GM18502 (cell line): ENCODE measurements at regions not wholly inside any gene's neighbourhood (a gene's known extent, or its start where the extent isn't known, plus 50 kb on each side); places are given as distances from the start of the nearest gene placed in this dataset.
"Not testable (repeated sequence)": the region's sequence is repeated elsewhere in the genome, so short reads cannot be mapped to it uniquely, and the experiment has no call there.

Experiments used
- ATAC-seq: cut with Tn5 transposase; IDR thresholded peaks from one replicate; pipeline ENCODE4 v1.9.1; 2021; ENCODE audit warnings: mild to moderate bottlenecking; ENCODE audit not compliant: unreplicated experiment, poor library complexity

DNA sequence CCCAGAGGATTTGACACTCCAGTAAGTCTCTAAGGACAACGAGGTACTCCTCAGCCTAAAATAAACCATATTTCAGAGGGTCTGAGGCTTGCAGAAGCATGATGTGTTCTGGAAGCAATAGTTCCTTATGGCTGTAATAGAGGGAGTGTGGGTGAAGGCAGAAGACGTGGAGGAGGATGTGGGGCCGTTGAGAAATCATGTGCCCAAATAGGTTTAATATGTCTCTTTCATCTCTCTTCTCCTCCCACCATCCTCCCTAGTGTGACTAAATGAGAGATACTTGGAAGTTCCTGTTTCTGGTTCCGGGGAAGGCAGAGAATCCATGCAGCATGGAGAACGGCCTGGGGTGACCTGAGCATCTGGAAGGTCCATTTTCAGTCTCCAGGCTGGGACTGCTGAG lies 174.0 kb upstream of the RSPO3 start:
- ATAC-seq, result no peak

DNA sequence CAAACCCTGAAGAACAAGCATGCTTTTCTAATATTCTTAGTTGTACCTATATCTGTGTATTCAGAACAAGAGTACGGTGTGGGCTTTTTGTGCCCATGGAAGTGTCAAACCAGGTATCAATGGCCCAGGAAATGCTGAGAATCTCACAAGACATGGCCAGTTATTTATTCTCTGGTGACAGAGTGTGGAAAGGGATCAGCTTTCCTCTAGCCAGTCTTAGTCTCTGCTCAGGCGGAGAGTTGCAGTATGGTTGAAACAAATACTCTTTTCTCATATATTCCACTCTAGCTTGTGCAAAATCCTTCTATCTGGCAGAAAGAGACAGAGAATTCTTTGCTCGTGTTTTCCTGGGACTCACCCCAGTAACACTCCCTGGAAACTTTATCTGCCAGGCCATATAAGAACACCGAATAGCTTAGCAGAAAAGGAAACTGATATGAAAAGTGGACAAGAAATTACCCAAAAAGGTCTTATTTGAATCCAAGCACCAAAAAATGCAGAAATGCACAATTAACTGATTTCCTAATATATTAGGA lies 173.3 kb upstream of the RSPO3 start:
- ATAC-seq, result no peak

DNA sequence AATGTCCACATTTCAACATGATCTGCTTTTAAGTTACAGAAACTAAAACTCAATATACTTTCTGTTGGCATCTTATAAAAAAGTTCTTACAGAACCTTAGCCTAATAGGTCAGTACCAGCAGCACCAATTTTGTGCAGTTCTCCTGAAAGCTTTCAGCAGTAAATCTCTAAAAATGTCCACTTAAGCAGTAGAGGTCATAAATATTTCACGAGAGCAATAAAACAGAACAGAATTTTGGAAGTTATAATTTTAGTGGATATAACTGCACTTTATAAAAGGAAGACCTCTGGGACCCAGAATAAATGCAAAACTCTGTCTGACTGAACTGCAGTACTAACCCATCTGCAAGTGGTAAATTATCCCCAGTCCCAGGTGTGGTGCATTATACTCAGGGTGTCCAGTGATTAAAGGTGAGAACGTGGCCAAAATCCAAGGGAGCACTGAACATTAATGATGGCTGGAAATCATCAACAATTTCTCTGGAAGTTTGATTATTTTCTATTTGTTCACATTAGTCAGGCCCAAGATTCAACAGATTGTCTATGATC lies 172.6 kb upstream of the RSPO3 start:
- ATAC-seq, result no peak

DNA sequence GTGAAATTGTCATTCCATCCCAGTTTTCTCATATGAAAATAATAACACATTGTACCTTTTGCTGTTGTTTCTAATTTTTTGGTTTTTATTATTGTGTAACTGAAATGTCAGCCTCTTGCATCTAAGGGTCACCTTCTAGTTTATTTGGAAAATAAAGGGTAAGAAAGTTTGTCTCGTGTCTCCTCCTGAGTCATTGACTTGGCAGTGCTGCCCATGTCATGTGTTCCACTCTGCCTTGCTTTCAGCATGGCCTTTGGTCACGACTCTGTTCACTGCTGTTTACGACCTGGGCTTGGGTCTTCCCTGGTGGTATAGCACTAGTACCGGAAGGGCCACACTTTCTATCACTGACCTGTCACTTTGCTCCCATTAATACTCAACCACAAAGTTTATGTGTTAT lies 171.4 kb upstream of the RSPO3 start:
- ATAC-seq, result no peak

DNA sequence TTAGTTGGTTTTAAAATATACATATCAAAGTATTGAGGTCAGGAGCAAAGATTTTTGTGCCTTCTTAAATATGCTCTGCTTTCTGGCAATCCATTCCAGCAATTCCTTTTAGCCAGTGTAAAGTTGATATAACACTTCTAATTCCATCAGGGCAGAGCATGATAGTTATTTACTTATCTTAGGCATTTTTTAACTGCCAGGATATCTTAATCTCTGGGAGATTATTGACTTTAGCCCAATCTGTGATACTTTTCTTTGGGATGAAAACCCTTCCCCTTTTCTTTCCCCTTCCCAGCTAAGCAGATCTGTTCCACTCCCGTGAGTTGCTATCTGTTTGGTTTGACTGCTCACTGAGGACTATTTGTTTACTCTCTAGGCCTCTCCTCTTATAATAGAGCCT lies 168.7 kb upstream of the RSPO3 start:
- ATAC-seq, result no peak

DNA sequence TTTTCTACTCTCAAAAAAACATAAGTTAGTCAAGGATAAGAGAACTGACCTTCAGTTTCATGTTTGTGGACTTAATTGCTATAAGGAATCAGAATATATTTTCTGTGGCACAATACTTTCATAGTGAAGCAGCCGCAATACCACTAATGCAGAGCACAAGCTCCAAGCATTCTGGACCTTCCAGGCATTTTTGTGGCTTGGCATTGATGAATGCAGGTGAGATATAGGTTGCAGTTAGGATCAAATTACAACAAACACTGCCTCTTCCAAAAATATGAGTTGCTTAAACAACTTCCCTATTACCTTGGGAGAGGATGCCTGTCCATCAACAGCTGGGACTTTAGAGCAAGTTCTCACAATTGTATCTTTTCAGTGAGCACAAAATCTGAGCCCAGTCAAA lies 162.8 kb upstream of the RSPO3 start:
- ATAC-seq, result no peak

DNA sequence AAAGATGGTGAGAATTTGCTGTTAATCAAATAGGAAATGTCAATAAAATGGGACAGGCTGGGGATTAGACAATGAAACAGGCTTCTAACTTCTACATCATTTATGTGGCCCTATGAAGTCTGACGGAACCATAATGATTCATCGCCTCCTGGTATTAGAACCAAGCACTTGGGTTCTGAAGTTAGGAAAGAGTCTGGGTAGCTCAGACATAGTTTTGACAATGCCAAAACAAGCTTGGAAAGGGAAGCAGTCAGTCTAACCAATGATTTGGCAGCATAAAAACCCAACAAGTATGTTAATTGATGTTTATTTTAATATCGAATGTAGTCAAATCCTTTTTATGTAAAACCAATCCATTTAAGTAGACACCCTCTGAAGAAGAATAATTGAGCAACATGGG lies 160.8 kb upstream of the RSPO3 start:
- no peak for ATAC-seq

DNA sequence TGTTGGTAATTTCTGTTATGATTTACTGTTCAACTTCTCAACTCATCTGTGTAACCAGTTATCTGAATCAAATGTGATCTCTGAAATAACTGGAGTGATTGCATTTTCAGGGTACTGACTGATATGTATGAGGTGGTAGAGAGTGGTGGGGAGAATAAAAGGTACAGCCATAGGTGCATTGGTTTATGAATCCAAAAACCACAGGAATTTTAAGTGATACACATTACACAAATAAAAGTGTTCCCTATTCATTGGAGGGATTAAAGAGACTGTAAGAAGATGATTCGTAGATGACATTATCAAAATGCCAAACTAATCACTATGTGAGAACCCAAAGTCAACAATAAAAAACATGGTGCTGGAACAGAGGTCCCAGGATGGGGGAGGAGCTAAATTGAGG lies 158.7 kb upstream of the RSPO3 start:
- no peak for ATAC-seq

DNA sequence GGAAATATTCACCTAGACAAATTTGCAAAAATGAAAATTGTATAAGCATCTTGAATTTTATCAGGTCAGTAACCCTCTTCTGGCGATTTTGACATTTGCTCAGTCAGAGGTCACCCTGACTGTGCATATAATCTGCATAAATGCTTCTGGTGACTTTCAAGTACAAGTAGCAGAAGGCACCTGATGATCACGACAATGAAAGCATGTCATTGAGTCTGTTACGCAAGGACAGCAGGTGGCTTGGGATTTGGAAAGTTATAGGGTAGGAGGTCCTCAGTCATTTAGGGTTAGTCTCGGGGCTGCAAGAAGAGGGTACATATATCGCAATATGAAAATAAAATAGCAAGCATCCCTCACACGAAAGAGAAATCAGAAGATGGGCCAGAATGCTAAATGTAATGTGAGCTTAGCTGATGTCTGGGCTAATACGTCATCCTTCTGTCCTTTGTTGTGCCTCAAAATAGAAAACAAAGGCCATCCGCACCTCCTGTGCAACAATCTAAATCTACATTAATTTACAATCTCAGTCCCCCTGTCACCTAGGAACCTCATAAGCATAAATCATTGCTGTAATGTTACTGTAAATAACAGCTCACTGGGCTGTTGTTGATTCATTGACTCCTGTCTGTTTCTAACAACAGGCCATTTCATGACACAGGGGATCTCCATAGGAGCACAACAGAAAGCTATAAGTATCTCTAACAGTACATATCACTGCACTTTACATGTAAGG lies 155.2 kb upstream of the RSPO3 start:
- ATAC-seq, result no peak

DNA sequence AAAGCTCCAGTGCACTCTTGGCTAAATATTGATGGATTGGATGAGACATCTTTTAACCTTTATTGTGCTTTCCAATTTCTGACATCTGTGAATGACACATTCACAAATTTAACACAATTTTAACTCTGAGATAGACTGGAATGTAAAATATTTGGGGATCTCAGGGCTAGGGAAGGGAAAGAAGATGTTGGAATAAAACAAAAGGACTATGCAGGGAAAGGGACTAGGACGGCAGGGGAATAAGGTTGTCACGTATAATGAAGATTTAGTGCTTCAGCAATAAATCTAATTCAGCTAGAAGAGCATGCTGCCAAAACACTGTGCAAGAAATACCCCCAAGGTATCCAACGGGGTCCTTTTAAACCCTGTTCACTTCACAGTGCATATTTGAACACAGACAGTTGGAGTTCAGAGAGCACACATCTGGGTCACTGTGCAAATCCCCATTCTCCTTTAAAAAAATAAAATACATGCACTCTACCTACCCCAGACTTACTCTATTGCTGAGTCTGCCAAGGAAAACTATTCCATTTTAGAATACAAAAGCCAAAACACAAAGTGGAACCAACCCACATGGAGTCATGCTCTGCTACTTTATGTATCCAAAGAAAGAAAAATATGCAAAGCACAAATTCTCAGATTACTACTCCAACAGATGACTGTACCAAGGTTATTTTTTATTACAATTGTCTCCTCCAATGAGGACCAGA lies 151.0 kb upstream of the RSPO3 start:
- no peak for ATAC-seq

DNA sequence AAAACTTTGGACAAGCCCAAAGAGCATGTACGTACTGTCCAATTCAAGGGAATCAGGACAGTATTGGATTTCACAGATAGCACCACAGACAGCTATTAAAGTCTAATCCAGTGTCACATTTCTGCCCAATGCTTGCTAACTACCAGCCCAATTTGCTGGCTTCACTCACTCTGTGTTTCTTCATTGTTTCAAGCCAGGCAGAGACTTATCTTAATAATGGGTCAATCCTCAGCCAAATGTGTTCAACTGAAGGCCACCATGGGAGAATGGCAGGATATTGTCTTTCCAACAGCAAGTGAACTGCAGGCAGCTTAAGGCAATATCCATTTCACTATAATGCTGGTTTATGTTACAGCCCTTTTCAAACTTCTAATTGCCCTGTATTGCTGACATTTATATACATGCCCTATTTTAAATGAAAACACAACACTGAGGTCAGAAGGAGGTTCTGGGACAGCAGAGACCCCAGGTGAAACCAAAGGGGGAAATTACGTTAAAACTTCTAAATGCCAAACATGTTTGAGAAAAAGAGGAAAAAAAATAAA lies 142.1 kb upstream of the RSPO3 start:
- no peak for ATAC-seq

DNA sequence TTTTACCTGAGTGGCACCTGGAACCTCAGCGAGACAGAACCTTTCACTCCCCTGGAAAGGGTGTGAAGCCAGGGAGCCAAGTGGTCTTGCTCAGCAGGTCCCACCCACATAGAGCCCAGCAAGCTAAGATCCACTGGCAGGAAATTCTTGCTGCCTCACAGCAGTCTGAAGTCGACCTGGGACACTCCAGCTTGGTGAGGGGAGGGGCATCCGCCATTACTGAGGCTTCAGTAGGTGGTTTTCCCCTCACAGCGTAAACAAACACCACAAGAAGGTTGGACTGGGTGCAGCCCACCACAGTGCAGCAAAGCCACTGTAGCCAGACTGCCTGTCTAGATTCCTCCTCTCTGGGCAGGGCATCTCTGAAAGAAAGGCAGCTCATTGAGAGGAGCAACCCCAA lies 134.7 kb upstream of the RSPO3 start:
- ATAC-seq, result no peak

DNA sequence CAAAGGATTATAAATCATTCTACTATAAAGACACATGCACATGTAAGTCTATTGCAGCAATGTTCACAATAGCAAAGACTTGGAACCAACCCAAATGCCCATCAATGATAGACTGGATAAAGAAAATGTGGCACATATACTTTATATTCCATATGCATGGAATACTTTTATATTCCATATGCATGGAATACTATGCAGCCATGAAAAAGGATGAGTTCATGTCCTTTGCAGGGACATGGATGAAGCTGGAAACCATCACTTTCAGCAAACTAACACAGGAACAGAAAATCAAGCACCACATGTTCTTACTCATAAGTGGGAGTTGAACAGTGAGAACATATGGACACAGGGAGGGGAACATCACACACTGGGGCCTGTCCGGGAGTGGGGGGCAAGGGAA lies 130.3 kb upstream of the RSPO3 start:
- not testable (repeated sequence) for ATAC-seq

DNA sequence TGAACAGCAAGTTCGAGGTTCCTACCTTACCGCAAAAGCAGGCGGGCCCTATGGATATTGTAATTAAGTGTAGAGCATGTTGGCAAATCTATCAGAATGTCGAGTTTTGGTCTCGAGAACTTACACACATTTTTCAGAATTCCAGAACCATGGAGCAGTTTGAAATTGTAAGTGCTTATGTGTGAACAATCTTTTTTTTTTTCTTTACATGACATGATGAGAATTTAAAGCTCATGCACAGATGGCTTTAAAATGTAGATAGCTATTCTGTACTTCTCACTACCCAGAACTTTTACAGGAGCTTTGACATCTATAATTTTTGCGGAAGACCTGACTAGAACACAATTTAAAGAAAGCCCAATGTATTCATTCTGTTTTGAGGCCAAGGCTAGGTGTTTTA lies 117.8 kb upstream of the RSPO3 start:
- ATAC-seq, result no peak

DNA sequence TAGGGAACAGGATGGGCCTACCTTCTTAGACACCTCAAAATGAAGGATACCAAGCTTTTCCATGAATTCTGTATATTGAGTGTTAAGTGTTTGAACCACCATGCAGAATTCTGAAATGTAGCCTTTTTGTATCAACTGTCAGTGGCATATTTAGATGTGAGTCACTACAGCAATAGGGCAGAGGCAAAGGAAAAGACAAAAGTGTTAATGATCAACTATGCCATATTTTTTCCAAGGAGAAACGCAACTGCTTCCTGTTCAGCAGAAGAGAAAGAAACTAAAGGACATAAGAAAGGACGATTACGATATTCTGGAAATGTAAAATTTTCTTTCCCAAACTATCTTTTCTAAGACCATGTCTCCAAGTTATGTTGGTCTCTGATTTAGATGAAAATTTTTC lies 104.6 kb upstream of the RSPO3 start:
- ATAC-seq, result no peak

DNA sequence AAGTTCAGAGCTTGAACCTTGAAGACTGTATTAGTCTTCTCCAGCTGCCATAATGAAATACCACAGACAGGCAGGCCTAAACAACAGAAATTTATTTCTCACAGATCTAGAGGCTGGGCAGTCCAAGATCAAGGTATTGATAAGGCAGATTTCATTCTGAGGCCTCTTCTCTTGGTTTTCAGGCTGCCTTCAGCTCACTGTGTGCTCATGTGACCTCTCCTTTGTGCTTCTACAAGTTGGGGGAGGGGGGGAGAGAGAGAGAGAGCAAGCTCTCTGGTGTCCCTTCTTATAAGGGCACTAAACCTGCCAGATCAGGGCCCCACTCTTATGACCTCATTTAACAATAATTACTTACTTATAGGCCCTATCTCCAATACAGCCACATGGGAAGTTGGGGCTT lies 102.6 kb upstream of the RSPO3 start:
- ATAC-seq, result no peak

DNA sequence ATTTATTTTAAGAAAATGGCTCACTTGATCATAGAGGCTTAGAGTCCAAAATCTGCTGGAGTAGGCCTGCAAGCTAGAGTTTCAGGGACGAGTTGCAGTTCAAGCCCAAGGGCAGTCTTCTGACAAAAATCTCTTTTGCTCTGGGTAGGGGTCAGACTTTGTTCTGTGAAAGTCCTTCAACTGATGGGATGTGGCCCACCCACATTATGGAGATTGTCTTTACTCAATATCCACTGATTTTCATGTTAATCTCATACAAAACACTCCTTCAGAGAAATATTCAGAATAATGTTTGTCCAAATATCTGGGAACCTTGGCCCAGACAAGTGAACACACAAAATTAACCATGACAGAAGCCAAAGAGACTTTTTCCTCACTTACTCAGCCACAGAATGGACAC lies 98.6 kb upstream of the RSPO3 start:
- no peak for ATAC-seq

DNA sequence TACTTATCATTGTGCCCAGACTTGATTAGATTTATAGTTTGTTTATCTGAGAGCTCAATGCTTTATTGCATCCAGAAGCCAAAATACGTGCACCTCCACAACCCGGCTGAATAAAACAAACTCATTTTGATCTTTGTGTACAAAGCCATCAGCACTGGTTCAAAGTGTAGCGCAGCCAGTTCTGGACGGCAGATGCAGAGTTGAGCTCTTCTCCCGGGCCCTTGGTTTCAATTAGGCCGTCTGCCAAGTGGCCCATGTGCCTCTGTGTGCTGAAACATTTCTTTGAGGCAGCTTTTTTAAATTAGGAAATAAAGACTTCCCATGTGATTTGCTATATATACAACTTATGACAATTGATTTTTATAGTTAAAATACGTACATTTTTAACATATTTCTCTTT lies 96.2 kb upstream of the RSPO3 start:
- no peak for ATAC-seq

DNA sequence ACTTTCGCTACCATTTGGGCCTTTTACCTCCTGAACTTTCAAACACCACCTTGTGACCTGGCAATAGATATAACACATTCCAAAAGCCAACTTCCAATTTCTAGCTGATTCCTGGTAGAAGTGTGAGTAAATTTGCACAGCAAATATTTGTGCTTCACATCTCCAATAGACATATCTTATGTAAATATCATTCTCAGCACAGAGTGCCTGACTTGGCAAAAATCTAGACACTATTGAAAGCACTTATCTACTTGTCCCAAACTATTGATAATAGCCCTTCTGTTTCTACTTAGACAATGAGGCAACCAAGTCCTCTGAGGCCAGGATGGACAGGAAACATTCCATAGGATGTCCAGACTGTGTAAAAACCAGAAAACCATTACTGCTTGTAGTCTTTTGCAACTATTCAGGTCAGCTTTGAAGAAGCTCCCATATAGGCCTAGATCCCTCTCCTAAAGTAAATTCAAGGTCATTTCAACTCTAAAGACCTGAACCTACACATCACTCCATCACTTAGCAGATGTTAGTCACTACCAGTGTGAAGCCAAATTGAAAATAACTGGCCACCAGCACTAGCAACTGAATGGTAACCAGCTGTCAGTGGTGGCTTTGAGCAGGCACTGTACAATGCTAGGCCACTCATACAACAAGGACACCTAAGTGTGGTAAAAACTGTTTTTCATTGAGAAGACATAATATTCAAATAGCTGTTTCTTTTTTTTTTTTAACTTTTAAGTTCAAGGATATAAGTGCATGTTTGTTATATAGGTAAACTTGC lies 95.3 kb upstream of the RSPO3 start:
- ATAC-seq, result no peak

DNA sequence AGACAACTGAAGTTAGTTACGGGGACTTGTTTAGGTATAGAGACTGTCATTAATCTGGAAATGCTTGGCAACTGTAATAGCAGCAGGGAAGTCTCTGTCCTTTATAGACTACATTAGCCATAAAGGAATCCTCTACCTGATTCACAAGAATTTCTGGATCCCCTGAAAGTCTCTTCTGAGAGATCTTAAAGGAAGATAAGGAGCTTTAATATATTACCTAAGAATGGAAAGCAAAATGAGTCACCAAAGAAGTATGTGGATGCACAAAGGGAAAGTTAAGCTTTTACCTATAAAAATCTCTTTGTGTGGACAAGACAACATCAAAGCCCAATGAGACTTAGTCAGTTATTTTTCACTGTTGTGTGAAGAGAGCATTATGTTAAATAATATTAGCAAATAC lies 92.2 kb upstream of the RSPO3 start:
- no peak for ATAC-seq

DNA sequence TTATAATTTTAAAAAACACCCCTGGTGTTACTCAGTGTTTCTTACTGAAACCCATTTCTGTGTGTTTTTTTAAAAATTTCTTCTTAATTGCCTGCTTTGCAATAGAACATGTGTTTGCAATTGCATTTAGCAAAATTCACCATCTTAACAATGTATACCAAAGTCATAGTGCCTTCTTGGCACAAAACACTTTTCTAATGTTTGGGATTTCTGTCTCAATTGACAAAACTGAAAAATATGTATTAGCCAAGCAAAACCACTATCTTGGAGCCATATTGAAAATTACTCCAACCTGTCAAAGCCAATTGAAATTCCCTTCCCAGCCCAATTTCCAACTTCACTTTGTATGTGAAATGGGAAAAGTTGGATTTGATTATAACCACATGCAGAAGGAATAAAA lies 88.4 kb upstream of the RSPO3 start:
- no peak for ATAC-seq
